CD4-positive, alpha-beta T cell treated with Interferon gamma for 1 hour (primary cell): ENCODE measurements at regions not wholly inside any gene's neighbourhood (a gene's known extent, or its start where the extent isn't known, plus 50 kb on each side); places are given as distances from the start of the nearest gene placed in this dataset.
"Not testable (repeated sequence)": the region's sequence is repeated elsewhere in the genome, so short reads cannot be mapped to it uniquely, and the experiment has no call there.

Source experiments
- DNase-seq: peaks from one replicate; pipeline ENCODE4 v3.0.0-alpha.2; 2020

- DNase-seq = no peak
These were observed 254.6 kb upstream of the LRRC4C start for GRCh38 chr11:41714101-41714500.

DNA sequence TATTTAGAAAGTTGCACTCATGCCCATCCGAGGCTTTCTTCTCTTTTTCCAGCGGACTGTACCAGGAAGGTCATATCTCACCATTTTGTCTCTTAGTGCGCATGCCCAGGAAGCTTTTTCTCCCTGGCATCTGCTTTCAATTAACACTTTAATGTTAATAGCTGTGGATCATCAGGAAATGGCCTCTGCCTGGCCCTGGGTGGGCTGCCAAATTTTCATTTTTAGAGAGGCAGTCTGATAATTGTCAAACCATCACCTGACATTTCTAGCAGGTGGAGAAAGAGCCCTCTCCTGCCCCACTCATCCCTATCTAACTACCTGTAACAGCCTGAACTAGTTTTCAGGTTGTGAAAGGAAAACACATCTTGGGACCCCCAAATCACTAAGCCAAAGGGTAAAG lies 257.4 kb upstream of the LRRC4C start:
- DNase-seq = no peak

- no peak for DNase-seq
These were observed 261.3 kb upstream of the LRRC4C start for GRCh38 chr11:41720761-41721160.

- DNase-seq = not testable (repeated sequence)
These were observed 268.7 kb upstream of the LRRC4C start for GRCh38 chr11:41728161-41728560.

- no peak for DNase-seq
These were observed 315.8 kb upstream of the LRRC4C start for GRCh38 chr11:41775296-41775695.

DNA sequence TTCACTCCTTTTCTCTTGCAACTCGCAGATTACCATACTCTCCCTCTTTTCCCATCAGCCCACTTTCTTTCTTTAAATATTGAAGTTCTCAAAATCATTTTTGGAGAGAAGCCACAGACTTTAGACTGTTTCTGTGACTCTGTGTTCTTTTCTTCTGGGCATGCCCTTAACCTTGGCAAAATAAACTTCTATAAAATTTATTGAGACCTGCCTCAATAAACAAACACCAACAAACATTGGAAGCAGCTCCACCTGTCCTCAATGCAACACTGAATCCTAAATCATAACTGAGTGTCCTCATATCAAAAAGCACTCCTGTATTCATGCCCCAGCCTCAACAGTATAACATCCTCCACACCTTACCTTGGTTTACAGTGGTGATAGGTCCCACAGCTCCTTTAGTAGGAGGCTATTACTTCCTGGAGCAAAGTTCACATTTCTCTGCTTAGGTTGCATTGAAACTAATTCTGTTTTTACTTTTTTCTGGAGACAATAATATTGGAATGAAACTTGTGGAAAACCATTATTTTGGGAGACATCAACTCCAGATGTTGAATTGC lies 320.0 kb upstream of the LRRC4C start:
- no peak for DNase-seq

DNA sequence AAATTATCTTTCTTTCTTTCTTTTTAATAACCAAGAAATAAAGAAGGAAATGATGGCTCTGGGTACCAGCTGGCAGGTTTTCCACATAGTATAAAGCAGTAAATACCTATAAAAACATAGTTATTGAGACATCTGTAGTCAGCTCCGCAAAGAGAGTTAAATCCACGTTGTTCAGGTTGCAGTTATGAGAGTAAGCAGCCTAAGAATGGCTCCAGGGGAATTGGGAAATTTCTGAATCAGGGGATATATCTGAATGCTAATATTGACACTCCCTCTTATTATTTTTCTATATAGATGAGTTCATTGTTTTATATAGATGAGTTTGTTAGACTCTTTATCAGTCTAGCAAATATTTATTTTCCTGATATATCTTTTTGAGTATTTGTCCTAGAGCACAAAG lies 322.0 kb upstream of the LRRC4C start:
- no peak for DNase-seq

- DNase-seq = no peak
These were observed 325.3 kb upstream of the LRRC4C start for GRCh38 chr11:41784513-41785335.

DNA sequence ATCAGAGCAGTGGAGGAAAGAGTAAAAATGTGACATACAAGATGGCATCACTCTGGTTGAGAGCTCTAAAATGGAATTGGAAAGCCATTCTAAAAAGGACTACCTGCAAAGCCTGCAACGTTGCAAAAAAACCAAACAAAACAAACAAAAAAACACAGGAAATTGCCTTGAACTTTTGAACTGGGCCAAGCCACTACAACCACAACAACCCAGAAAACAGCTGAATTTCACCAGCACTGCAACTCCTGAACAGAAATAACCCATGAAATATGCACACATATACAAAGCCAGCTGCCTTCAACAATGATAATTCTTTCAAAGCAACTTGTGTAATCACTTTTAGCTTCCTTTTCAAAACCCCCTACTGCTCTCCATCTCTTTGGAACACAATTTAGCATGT lies 326.6 kb upstream of the LRRC4C start:
- no peak for DNase-seq

DNA sequence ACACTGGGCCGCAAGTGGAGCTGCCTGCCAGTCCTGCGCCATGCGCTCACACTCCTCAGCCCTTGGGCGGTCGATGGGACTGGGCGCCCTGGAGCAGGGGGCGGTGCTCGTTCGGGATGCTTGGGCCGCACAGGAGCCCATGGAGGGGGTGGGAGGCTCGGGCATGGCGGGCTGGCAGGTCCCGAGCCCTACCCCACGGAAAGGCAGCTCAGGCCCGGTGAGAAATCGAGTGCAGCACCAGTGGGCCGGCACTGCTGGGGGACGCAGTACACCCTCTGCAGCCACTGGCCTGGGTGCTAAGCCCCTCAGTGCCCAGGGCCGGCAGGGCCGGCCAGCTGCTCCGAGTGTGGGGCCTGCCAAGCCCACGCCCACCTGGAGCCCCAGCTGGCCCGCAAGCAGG lies 328.7 kb upstream of the LRRC4C start:
- DNase-seq = no peak

DNA sequence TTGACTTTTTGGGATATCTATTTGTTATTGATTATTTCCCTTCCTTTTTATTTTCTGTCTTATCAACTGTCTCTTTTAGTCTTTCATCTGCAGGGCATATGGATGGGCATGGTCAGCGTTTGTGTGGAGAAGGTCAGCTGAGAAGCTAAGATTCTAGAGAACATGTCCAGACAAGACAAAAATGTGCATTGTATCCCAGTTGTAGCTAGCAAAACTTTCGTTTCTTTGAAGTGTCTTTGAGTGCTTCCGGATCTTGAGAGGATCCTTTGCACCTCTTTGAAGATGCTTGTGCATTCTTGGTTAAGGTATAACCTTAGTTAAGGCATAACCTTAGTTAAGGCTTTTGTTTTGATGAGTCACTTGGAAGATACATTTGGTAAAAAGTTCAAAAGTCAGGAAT lies 329.9 kb upstream of the LRRC4C start:
- DNase-seq = no peak

DNA sequence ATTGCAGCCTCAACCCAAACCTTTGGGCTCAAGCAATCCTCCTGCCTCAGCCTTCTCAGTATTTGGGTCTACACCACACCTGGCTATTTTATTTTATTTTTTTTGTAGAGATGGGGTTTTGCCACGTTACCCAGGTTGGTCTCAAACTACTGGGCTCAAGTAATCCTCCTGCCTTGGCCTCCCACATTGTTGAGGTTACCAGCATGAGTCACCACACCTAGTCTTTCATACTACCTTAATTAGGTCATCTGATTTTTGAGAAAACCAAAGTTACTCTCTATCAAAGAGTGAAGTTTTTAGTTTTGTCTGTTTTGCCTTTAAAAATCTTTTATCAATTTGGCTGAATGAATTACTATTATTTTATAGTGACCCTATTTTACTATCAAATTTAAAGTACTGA lies 335.6 kb upstream of the LRRC4C start:
- DNase-seq = no peak

GRCh38 chr11:41799754-41800153 lies 340.3 kb upstream of the LRRC4C start:
- no peak for DNase-seq

- no peak for DNase-seq
These were observed 344.4 kb upstream of the LRRC4C start for GRCh38 chr11:41803895-41804294.

DNA sequence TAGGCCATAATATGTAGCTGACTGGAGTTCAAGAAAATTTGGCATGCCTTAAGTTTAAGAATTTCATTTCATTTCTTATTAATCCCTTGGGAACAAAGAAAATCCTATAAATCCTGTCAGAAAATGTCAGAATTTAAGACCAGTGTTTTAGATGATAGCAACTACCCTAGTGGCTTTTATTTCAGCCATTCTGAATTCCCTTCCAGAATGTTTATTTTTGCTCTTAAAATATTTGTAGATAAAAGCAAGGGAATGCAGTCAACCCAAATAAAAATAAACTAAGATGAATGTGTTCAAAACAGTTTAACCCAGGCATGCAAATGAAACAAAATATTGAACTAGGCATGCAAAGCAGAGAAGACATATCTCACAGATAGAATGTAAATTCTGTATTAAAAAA lies 356.9 kb upstream of the LRRC4C start:
- DNase-seq = no peak

- not testable (repeated sequence) for DNase-seq
These were observed 364.8 kb upstream of the LRRC4C start for GRCh38 chr11:41824287-41824686.

- DNase-seq = no peak
These were observed 366.6 kb upstream of the LRRC4C start for GRCh38 chr11:41826085-41826484.

DNA sequence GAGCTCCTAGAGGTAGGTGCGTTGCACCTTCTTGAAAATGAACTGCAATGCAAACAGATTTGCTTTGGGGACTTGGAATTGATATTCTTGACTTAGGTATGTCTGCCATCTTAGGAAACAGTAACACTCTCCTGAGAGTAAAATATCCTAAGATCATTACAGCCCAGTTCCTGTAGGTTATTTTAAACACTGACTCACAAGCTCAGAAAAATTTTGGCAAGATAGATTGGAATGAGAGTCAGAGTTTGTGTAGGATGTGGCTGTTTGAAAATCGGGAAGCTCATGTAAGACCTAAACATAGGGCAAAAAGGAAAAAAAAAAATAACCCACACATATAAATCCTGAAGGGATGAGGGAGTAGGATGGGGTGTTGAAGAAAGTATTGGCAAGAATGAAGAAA lies 377.0 kb upstream of the LRRC4C start:
- no peak for DNase-seq

DNA sequence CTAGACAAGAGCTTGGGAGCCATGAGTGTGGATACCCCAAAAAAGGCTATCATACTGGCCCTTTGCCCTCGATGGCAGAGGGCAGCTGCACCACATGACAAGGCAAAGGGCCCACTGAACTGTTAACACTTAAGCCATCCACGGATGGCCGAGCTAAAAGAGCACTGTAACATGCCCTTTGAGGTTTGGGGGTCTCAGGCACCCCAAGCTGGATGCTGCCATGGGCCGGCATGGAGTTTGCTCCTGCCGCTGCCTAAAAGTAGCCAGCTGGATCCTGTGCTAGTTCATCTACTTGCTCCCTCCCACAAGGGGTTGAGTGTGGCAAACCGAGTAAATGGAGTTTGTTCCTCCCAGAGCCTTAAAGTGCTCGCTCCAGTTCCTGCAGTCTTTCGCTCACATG lies 383.2 kb upstream of the LRRC4C start:
- no peak for DNase-seq

DNA sequence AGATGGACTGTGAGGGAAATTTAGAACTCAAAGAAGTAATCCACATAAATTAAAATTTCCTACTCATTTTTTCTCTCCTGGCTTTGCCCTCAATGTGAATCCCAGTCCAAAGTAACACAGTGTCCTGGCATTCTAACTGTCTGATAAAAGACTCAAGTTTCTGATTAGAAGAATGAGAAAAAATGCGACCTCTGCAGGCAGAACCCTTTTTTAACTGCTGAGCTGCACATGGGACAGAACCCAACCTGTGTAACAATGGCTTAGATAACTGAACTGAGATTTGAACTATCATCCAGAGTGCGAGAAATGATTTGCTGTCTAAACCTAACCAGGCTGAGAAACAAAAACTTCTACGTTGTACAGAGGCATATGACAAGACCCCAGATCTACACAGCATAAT lies 385.6 kb upstream of the LRRC4C start:
- DNase-seq = no peak

DNA sequence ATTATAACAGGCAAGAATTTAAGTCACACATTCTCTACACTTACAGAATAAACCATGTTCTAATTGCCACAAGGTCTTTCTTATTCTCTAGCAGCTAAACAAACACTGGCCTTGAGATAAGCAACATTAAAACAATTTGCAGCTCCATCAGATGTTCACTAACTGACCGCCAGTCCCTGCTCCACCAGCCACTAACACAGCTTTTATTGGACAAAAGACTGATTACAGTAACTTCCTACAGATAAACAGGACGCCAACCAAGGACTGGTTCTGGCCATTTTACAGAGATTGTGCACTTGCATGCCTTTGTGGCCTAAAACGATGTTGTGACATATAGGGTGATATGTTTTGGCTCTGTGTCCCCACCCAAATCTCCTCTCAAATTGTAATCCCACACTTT lies 388.9 kb upstream of the LRRC4C start:
- DNase-seq = no peak

DNA sequence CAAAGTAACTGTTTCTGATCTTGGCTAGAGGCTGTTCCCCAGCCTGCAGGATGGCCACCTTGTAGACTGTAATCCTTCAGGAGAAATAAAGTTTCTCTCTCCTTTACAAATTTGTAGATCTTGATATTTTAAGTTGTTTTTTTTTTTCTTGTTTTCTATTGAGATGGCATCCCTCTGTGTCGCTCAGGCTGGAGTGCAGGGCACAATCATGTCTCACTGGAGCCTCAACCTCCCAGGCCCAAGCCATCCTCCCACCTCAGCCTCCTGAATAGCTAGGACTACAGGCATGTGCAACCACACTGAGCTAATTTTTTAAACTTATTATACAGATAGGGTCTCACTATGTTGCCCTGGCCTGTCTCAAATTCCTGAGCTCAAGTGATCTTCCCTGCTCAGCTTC lies 389.8 kb upstream of the LRRC4C start:
- DNase-seq = no peak

DNA sequence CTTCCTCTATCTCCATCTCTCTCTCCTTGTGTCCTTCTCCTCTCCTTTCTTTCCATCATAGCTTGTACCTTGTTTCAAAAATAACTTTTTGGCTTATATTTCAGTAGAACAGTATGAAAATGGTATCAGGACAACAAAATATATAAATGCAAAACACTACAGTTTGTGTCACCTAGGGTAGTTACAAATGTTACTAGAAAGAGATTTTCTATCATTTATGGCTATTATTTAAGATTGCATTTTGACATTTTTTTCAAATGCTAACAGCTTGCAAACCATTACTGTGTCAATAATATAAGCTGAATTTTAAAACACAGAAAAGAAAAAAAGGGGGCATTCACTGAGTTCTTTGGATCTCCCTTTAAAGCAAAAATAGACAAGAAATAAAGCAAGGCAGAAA lies 392.3 kb upstream of the LRRC4C start:
- DNase-seq = no peak

- DNase-seq = no peak
These were observed 402.4 kb upstream of the LRRC4C start for GRCh38 chr11:41861838-41862237.

DNA sequence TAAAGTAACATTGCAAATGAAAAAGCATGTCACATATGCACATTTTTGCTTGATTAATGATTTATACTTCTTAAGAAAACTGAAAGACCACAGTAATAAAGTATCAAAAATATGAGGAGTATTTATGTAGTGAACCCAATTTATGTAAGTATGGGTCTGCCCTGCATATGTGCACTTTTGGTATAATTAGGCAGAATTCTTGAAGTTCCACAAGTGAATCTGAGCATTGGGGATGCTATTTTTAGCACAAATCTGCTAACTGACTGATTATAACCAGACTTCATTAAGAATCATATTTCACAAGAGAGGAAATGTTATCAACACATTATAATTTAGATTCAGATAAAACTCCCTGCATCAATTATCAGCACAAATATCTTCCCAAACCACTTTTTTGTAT lies 407.1 kb upstream of the LRRC4C start:
- DNase-seq = no peak
